SK-N-SH treated with all-trans-retinoic acid at 6 μM for 48 hours (cell line): ENCODE measurements at regions not wholly inside any gene's neighbourhood (a gene's known extent, or its start where the extent isn't known, plus 50 kb on each side); places are given as distances from the start of the nearest gene placed in this dataset.

Experiments
- CSDC2 ChIP-seq: fragments of 250-450 bp; sonication (Bioruptor Pico); IDR thresholded peaks from 2 replicates; pipeline ENCODE4 v1.5.0; 2020; ENCODE audit warnings: mild to moderate bottlenecking, moderate library complexity
- GLIS3 ChIP-seq: fragments of 250-450 bp; sonication (Bioruptor Pico); IDR thresholded peaks from 2 replicates; pipeline ENCODE4 v1.5.0; 2020; ENCODE audit warnings: mild to moderate bottlenecking, moderate library complexity
- RARB ChIP-seq: fragments of 250-450 bp; sonication (Bioruptor Pico); IDR thresholded peaks from 2 replicates; pipeline ENCODE4 v1.8.0; 2021; ENCODE audit warnings: mild to moderate bottlenecking, moderate library complexity
- SNAI2 ChIP-seq: fragments of 250-450 bp; sonication (Bioruptor Pico); IDR thresholded peaks from 2 replicates; pipeline ENCODE4 v1.5.0; 2020; ENCODE audit warnings: mild to moderate bottlenecking, moderate library complexity
- TOX ChIP-seq: fragments of 250-450 bp; sonication (Bioruptor Pico); IDR thresholded peaks from 2 replicates; pipeline ENCODE4 v1.8.0; 2021; ENCODE audit warnings: mild to moderate bottlenecking, moderate library complexity, borderline replicate concordance
- ZNF70 ChIP-seq: fragments of 450-650 bp; formaldehyde crosslinking; IDR thresholded peaks from 2 replicates; pipeline ENCODE4 v1.5.0; 2020; ENCODE audit warnings: mild to moderate bottlenecking, moderate library complexity
- ZNF8 ChIP-seq: fragments of 450-650 bp; formaldehyde crosslinking; IDR thresholded peaks from 2 replicates; pipeline ENCODE4 v1.5.0; 2020; ENCODE audit warnings: mild to moderate bottlenecking, moderate library complexity
- TF ChIP-seq, protein P1 (sequence below): fragments of 250-450 bp; sonication (Bioruptor Pico); IDR thresholded peaks from 2 replicates; pipeline ENCODE4 v1.8.0; 2021; ENCODE audit warnings: low read depth, mild to moderate bottlenecking, moderate library complexity, borderline replicate concordance
- TF ChIP-seq, protein P2 (sequence below): fragments of 250-450 bp; sonication (Bioruptor Pico); IDR thresholded peaks from 2 replicates; pipeline ENCODE4 v1.8.0; 2020; ENCODE audit warnings: mild to moderate bottlenecking, moderate library complexity, borderline replicate concordance
- TF ChIP-seq, protein P3 (sequence below): fragments of 250-450 bp; sonication (Bioruptor Pico); IDR thresholded peaks from 2 replicates; pipeline ENCODE4 v1.5.1; 2020; ENCODE audit warnings: low read depth, mild to moderate bottlenecking, moderate library complexity

DNA sequence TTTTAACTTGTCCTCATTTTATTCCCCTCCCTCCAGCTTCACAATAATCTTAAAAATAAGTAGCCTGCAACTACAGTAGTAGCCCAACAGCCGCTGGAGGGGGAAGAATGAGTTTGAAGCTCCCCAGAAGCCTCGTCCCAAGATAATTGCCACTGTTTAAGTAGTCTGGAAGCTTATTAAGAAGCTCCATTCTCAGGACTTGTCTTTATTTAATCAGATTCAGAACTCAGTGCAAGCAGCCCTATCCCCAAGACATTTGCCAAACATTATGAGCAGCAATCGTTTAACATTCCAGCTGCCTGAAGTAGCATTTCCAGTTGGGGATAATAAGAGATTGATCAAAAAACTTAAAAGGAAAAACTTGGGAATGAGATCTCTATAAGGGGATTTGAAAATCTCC lies 106.0 kb downstream of the URB2 start:
- TF ChIP-seq ZNF8 (CRISPR knock-in tag) (no peak), SNAI2 (no peak), ZNF70 (CRISPR knock-in tag) (no peak), TOX (CRISPR knock-in tag) (no peak), GLIS3 (CRISPR knock-in tag) (no peak), RARB (CRISPR knock-in tag) (no peak), CSDC2 (CRISPR knock-in tag) (no peak)
- TF ChIP-seq, protein P1, sequence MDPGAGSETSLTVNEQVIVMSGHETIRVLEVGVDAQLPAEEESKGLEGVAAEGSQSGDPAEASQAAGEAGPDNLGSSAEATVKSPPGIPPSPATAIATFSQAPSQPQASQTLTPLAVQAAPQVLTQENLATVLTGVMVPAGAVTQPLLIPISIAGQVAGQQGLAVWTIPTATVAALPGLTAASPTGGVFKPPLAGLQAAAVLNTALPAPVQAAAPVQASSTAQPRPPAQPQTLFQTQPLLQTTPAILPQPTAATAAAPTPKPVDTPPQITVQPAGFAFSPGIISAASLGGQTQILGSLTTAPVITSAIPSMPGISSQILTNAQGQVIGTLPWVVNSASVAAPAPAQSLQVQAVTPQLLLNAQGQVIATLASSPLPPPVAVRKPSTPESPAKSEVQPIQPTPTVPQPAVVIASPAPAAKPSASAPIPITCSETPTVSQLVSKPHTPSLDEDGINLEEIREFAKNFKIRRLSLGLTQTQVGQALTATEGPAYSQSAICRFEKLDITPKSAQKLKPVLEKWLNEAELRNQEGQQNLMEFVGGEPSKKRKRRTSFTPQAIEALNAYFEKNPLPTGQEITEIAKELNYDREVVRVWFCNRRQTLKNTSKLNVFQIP (CRISPR knock-in tag) = no peak
- TF ChIP-seq, protein P2, sequence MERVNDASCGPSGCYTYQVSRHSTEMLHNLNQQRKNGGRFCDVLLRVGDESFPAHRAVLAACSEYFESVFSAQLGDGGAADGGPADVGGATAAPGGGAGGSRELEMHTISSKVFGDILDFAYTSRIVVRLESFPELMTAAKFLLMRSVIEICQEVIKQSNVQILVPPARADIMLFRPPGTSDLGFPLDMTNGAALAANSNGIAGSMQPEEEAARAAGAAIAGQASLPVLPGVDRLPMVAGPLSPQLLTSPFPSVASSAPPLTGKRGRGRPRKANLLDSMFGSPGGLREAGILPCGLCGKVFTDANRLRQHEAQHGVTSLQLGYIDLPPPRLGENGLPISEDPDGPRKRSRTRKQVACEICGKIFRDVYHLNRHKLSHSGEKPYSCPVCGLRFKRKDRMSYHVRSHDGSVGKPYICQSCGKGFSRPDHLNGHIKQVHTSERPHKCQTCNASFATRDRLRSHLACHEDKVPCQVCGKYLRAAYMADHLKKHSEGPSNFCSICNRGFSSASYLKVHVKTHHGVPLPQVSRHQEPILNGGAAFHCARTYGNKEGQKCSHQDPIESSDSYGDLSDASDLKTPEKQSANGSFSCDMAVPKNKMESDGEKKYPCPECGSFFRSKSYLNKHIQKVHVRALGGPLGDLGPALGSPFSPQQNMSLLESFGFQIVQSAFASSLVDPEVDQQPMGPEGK = no peak
- TF ChIP-seq, protein P3, sequence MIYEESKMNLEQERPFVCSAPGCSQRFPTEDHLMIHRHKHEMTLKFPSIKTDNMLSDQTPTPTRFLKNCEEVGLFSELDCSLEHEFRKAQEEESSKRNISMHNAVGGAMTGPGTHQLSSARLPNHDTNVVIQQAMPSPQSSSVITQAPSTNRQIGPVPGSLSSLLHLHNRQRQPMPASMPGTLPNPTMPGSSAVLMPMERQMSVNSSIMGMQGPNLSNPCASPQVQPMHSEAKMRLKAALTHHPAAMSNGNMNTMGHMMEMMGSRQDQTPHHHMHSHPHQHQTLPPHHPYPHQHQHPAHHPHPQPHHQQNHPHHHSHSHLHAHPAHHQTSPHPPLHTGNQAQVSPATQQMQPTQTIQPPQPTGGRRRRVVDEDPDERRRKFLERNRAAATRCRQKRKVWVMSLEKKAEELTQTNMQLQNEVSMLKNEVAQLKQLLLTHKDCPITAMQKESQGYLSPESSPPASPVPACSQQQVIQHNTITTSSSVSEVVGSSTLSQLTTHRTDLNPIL (CRISPR knock-in tag) = no peak
